Keratinocyte (primary cell): ENCODE measurements at regions not wholly inside any gene's neighbourhood (a gene's known extent, or its start where the extent isn't known, plus 50 kb on each side); places are given as distances from the start of the nearest gene placed in this dataset.

Source experiments
- CTCF ChIP-seq, 3 experiments: IDR thresholded peaks in 1 of 3; conservative IDR thresholded peaks in 1 of 3; optimal IDR thresholded peaks in 1 of 3; 2 replicates in 2 of 3; 3 replicates in 1 of 3; pipeline versions ENCODE3 to v1.5.1; 2011; ENCODE audit warnings: low read length in 3 of 3, mild to moderate bottlenecking in 3 of 3, moderate library complexity in 2 of 3, control low read depth in 1 of 3, inconsistent platforms in 1 of 3; ENCODE audit not compliant: insufficient read depth in 2 of 3; ENCODE audit errors: extremely low read depth in 1 of 3
- EZH2 ChIP-seq: IDR thresholded peaks from one replicate; pipeline ENCODE4 v1.6.1; 2012; ENCODE audit warnings: inconsistent platforms, mild to moderate bottlenecking, low read length, moderate library complexity

GRCh38 chr2:193895226-193895625, 1700.5 kb upstream of the TMEFF2 start:
- TF ChIP-seq CTCF (optimal IDR thresholded peaks at IDR 0.05 in 1 of 3, IDR thresholded peaks at IDR 0.05 in 1 of 3, conservative IDR thresholded peaks at IDR 0.05 in 1 of 3; ENCODE audit: extremely low read depth in 1 of 3, insufficient read depth in 2 of 3, low read length in 3 of 3) (no peak), EZH2 (no peak)
